OCI-LY7 (cell line): ENCODE measurements at regions not wholly inside any gene's neighbourhood (a gene's known extent, or its start where the extent isn't known, plus 50 kb on each side); places are given as distances from the start of the nearest gene placed in this dataset.

Experiments
- BruUV-seq: library from RNA; stranded (reverse); fragments of 400-500 nt; replicated peaks from 2 replicates; lab custom pipeline; 2021; lab: Mats Ljungman, UMichigan
- CTCF ChIA-PET: fragments of 300-600 bp; sonication (Branson Sonifier 250); formaldehyde crosslinking; loops from one replicate; lab custom pipeline; 2022; ENCODE audit warnings: antibody characterized with exemption; ENCODE audit not compliant: unreplicated experiment; lab: Charles Lee
- POLR2A ChIA-PET: fragments of 300-600 bp; sonication (Branson Sonifier 250); formaldehyde crosslinking; loops from one replicate; lab custom pipeline; 2022; ENCODE audit warnings: antibody characterized with exemption; lab: Charles Lee
- DNase-seq: peaks from one replicate; pipeline ENCODE4 v3.0.0-alpha.2; 2015; ENCODE audit warnings: low spot score
- H2AFZ ChIP-seq: fragments of 200-600 bp; sonication (generic), shearing (Covaris generic); 2 replicates; pipeline ENCODE4 v1.6.1; 2014; ENCODE audit warnings: mild to moderate bottlenecking, antibody characterized with exemption, low read length, moderate library complexity
- H3K27ac ChIP-seq: fragments of 200-600 bp; sonication (generic); 2 replicates; pipeline ENCODE4 v1.5.1; 2014; ENCODE audit warnings: mixed run types, low read depth, mild to moderate bottlenecking, moderate library complexity, low read length, inconsistent platforms; ENCODE audit not compliant: poor library complexity, severe bottlenecking
- H3K36me3 ChIP-seq: fragments of 200-600 bp; sonication (generic); 2 replicates; pipeline ENCODE4 v1.6.1; 2014; ENCODE audit warnings: mild to moderate bottlenecking, antibody characterized with exemption, low read length, moderate library complexity, mixed read lengths; ENCODE audit not compliant: insufficient read depth
- H3K4me1 ChIP-seq: fragments of 200-600 bp; sonication (generic); 2 replicates; pipeline ENCODE4 v1.5.1; 2014; ENCODE audit warnings: mild to moderate bottlenecking, low read length; ENCODE audit not compliant: insufficient read depth, poor library complexity, severe bottlenecking
- H3K4me2 ChIP-seq: fragments of 200-600 bp; sonication (generic); 2 replicates; pipeline ENCODE4 v1.6.1; 2014; ENCODE audit warnings: mild to moderate bottlenecking, low read length
- H3K4me3 ChIP-seq: fragments of 200-600 bp; sonication (generic); 2 replicates; pipeline ENCODE4 v1.5.1; 2014; ENCODE audit warnings: mild to moderate bottlenecking, low read depth, low read length; ENCODE audit not compliant: poor library complexity, severe bottlenecking
- H3K79me2 ChIP-seq: fragments of 200-600 bp; sonication (generic); 2 replicates; pipeline ENCODE4 v1.6.1; 2016; ENCODE audit warnings: low read depth, mild to moderate bottlenecking, low read length, moderate library complexity, mixed read lengths; ENCODE audit not compliant: insufficient read depth
- H3K9me2 ChIP-seq: fragments of 200-600 bp; sonication (generic); 2 replicates; pipeline ENCODE4 v1.6.1; 2016; ENCODE audit warnings: mild to moderate bottlenecking, low read length, mixed read lengths; ENCODE audit not compliant: insufficient read depth
- H3K9me3 ChIP-seq: fragments of 200-600 bp; sonication (generic); 2 replicates; pipeline ENCODE4 v1.6.1; 2014; ENCODE audit warnings: mild to moderate bottlenecking, mixed run types, low read length, mixed read lengths
- H4K20me1 ChIP-seq: fragments of 200-600 bp; sonication (generic); 2 replicates; pipeline ENCODE4 v1.6.1; 2014; ENCODE audit warnings: mild to moderate bottlenecking, antibody characterized with exemption, low read length, moderate library complexity, mixed read lengths; ENCODE audit not compliant: insufficient read depth
- CTCF ChIP-seq: fragments of 200-600 bp; sonication (generic); conservative IDR thresholded peaks from 2 replicates; pipeline ENCODE4 v1.5.1; 2014; ENCODE audit warnings: mild to moderate bottlenecking, antibody characterized with exemption, low read length, moderate library complexity, mixed read lengths
- EZH2phosphoT487 ChIP-seq: fragments of 200-600 bp; sonication (generic); IDR thresholded peaks from 2 replicates; pipeline ENCODE4 v1.6.1; 2018; ENCODE audit warnings: low read depth, borderline replicate concordance, mild to moderate bottlenecking, mixed run types, antibody characterized with exemption, low read length, moderate library complexity, mixed read lengths
- intact Hi-C: fragments of 100-400 bp; cut with micrococcal nuclease; formaldehyde crosslinking; loops from one replicate; pipeline ENCODE4 v1.10.0; 2022; ENCODE audit not compliant: unreplicated experiment

GRCh38 chr4:175871774-175872405 is 59.8 kb upstream of the GPM6A start:
- Histone ChIP-seq H3K9me3 (no peaks in the 10 kb centered on the region), H3K36me3 (no peaks in the 10 kb centered on the region), H4K20me1 (no peaks in the 10 kb centered on the region), H3K27ac (no peak overlapping the region), H2AFZ (no peak overlapping the region), H3K79me2 (no peaks in the 10 kb centered on the region), H3K4me3 (no peak overlapping the region), H3K4me2 (no peak overlapping the region), H3K4me1 (no peaks in the 10 kb centered on the region), H3K9me2 (no peaks in the 10 kb centered on the region)
- DNase-seq = no peak
- ChIA-PET POLR2A (interaction anchor here (0.5 to 1.3 kb wide), 5 partner anchors 11 to 300 kb away, joined by 3 to 4 read pairs (median 3); no protein-coding TSS in a partner anchor), CTCF (no interaction called here)
- intact Hi-C loops = no loop called here
- TF ChIP-seq CTCF = no peak
- TF ChIP-seq EZH2phosphoT487 = no peak
- no TSS peak for BruUV-seq

DNA sequence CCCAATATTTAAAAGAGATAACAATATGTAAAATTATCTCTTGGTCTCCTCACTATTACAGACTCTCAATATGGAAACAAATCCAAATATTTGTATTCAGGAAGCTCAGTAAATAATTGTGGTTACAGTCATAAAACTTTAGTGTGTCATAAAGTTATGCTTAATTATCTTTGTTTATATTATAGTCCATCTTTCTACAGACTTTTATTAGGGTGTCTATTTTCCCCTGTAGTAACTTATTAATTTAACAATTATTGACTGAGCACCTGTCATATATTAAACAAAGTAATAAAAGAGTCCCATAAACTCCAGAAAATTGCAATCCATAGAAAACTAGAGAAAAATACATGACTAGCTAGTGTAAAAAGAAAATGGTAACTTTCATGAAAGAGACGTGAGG is 61.6 kb upstream of the GPM6A start:
- Histone ChIP-seq H3K4me1 (no peaks in the 10 kb centered on the region), H3K36me3 (no peaks in the 10 kb centered on the region), H3K9me3 (no peaks in the 10 kb centered on the region), H3K4me2 (no peak overlapping the region), H4K20me1 (no peaks in the 10 kb centered on the region), H3K27ac (no peak overlapping the region), H3K79me2 (no peaks in the 10 kb centered on the region), H3K4me3 (no peak overlapping the region), H3K9me2 (no peaks in the 10 kb centered on the region), H2AFZ (no peak overlapping the region)
- intact Hi-C loops = no loop called here
- no peak for DNase-seq
- BruUV-seq = no TSS peak
- TF ChIP-seq CTCF = no peak
- no peak for TF ChIP-seq EZH2phosphoT487
- CTCF ChIA-PET = no interaction called here
- POLR2A ChIA-PET = no interaction called here

DNA sequence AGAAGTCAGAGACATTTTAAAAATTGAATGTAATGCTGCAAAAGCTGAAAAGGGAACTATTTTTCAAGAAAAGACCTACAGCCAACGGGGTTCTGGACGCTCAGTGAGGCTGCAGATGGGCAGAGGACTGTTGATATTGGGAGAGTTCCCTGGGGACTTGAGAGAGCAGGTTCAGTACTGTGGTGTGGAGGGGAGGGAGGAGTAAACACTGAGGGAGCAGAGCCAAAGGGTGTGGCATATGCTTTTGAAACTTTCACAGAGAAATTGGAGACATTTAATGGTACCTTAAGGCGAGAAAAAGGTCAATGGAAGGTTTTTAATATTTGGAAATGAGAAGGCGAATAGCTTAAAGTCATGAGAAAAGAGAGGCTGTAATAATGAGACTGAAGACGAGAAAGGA is 62.2 kb upstream of the GPM6A start:
- DNase-seq = peak; percentile 8
- BruUV-seq = no TSS peak
- POLR2A ChIA-PET = interaction anchor here (0.6 to 1.0 kb wide), 4 partner anchors 9 to 1295 kb away, joined by 3 to 4 read pairs (median 3); no protein-coding TSS in a partner anchor
- intact Hi-C loops = no loop called here
- Histone ChIP-seq H2AFZ (peak overlapping the region; percentile 15; the same call in 1 of the 2 replicates), H3K27ac (no peak overlapping the region), H3K9me3 (no peaks in the 10 kb centered on the region), H3K79me2 (no peaks in the 10 kb centered on the region), H3K4me3 (no peak overlapping the region), H3K4me1 (no peaks in the 10 kb centered on the region), H3K36me3 (no peaks in the 10 kb centered on the region), H3K4me2 (0 out of 2 replicates have a peak overlapping the region, but pooled peaks have one; percentile 1), H3K9me2 (no peaks in the 10 kb centered on the region), H4K20me1 (no peaks in the 10 kb centered on the region)
- CTCF ChIA-PET = no interaction called here
- TF ChIP-seq CTCF = no peak
- TF ChIP-seq EZH2phosphoT487 = no peak
